ENCODE measurements at regions not wholly inside any gene's neighbourhood (a gene's known extent, or its start where the extent isn't known, plus 50 kb on each side); places are given as distances from the start of the nearest gene placed in this dataset.
A peak's percentile ranks its signal among the peaks of the same experiment; 100 is the strongest.

DNA sequence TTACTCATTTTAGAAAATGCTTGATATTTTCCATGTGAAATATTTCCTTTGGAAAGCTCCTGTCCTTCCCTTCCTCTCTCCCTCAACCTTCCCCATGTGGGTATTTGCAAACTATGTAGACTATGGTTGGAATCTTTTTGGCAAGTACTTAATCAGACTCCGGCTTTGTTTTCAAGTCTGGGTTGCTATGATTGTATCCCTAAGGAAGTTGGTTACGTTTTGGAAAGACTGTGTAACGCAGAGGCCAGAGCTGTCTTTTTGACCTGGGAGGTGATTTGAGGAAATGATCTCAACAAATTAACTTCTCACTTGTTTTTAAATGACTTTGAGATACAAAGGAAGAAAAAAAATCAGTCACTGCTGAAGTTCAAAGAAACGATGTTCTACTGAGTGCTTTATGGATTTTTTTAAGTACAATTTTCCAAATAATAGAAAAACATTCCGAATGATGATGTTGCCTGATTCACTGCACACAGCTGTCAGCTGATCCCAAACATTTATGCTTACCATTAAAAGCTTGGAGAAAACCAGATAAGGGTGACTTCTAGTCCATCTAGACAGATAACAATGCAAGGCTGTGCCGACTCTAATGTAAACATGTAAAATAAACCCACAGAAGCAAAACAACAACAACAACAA lies 145.5 kb upstream of the CELF2 start:
- H3K4me3 ChIP-seq (ENCODE audit: low read depth, low read length) = no peak overlapping the region
- DNase-seq (ENCODE audit: low read depth) = peak; percentile 85
- TF ChIP-seq, protein P1, sequence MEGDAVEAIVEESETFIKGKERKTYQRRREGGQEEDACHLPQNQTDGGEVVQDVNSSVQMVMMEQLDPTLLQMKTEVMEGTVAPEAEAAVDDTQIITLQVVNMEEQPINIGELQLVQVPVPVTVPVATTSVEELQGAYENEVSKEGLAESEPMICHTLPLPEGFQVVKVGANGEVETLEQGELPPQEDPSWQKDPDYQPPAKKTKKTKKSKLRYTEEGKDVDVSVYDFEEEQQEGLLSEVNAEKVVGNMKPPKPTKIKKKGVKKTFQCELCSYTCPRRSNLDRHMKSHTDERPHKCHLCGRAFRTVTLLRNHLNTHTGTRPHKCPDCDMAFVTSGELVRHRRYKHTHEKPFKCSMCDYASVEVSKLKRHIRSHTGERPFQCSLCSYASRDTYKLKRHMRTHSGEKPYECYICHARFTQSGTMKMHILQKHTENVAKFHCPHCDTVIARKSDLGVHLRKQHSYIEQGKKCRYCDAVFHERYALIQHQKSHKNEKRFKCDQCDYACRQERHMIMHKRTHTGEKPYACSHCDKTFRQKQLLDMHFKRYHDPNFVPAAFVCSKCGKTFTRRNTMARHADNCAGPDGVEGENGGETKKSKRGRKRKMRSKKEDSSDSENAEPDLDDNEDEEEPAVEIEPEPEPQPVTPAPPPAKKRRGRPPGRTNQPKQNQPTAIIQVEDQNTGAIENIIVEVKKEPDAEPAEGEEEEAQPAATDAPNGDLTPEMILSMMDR (IDR thresholded peaks at IDR 0.05; ENCODE audit: insufficient read depth, low read length, poor library complexity, severe bottlenecking) = no peak
- H3K27me3 ChIP-seq (ENCODE audit: control insufficient read depth, insufficient read depth, low read length) = no peaks in the 10 kb centered on the region
- H3K36me3 ChIP-seq (ENCODE audit: control insufficient read depth, insufficient read depth, low read length) = no peaks in the 10 kb centered on the region

DNA sequence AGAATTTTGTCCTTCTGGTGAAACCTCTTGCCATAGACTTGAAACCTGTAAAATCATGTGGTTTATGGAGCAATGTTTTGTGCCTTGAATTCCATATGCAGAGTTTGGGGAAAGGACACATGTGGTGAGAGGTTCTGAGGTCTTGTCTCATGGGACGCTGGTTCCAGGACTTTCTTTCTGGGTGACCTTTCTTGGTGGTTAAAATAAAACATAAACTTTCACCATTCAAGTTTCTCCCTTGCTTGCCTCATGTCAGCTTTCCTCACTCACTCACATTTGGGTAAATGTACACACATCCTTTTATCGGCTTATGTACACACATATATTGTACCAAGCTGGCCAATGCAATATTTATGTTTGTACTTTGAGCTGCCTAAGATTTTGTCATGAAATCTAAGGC lies 144.9 kb upstream of the CELF2 start:
- no peak for DNase-seq (ENCODE audit: low read depth)
- no peak overlapping the region for H3K4me3 ChIP-seq (ENCODE audit: low read depth, low read length)
- H3K36me3 ChIP-seq (ENCODE audit: control insufficient read depth, insufficient read depth, low read length) = no peaks in the 10 kb centered on the region
- TF ChIP-seq, protein P1 (IDR thresholded peaks at IDR 0.05; ENCODE audit: insufficient read depth, low read length, poor library complexity, severe bottlenecking) = no peak
- H3K27me3 ChIP-seq (ENCODE audit: control insufficient read depth, insufficient read depth, low read length) = no peaks in the 10 kb centered on the region

DNA sequence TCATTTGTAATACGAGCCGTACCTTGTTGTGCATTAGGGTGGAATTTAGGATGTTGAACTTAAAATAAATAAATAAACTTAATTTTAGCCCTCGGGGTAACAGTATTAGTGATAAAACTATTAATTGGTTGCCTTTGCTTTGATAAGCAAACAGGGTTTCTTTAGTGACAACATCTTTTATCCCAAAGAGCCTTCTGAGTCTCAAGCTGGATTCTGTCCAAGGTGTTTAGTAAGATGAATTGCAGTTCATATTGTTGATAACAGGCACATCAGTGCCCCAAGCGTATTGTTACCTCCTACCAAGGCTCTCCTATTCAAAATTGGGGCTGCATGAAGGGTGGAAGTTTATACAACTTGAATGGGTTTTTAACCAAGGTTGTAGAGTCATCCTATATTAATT lies 144.4 kb upstream of the CELF2 start:
- TF ChIP-seq, protein P1 (IDR thresholded peaks at IDR 0.05; ENCODE audit: insufficient read depth, low read length, poor library complexity, severe bottlenecking) = no peak
- no peaks in the 10 kb centered on the region for H3K27me3 ChIP-seq (ENCODE audit: control insufficient read depth, insufficient read depth, low read length)
- DNase-seq (ENCODE audit: low read depth) = no peak
- no peak overlapping the region for H3K4me3 ChIP-seq (ENCODE audit: low read depth, low read length)
- H3K36me3 ChIP-seq (ENCODE audit: control insufficient read depth, insufficient read depth, low read length) = no peaks in the 10 kb centered on the region

DNA sequence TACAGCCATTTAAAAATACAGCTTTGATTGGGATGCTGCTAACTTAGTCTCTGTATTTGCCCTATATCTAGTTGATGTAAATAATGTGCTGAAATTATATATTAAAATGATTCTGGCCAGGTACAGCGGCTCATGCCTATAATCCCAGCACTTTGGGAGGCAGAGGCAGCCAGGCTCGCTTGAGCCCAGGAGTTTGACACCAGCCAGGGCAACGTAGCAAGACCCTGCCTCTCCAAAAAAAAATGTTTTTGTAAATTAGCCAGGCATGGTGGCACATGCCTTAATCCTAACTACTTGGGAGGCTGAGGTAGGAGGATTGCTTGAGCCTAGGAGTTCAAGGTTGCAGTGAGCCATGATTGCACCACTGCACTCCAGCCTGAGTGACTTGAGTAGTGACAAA lies 143.8 kb upstream of the CELF2 start:
- TF ChIP-seq, protein P1 (IDR thresholded peaks at IDR 0.05; ENCODE audit: insufficient read depth, low read length, poor library complexity, severe bottlenecking) = no peak
- DNase-seq (ENCODE audit: low read depth) = no peak

DNA sequence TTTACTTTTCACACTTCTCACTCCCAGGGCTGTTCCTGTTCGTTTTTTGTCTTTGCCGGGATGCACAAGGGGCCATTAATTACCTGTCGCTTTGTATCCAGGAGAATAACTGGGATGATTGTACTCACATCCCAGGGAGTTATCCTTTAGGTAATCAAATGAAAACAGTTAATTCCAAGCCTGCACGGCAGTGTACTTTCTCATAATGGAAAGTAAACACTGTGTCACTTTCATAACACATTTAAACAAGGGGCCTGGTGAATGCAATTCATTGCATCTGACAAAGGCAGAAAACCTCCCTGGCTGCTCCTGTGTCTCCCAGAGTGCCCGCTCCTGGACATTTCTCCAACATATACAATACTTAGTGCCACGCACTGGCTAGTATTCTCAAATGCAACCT lies 138.7 kb upstream of the CELF2 start:
- Histone ChIP-seq H3K4me3 (ENCODE audit: low read depth, low read length) (no peak overlapping the region), H3K36me3 (ENCODE audit: control insufficient read depth, insufficient read depth, low read length) (no peaks in the 10 kb centered on the region), H3K27me3 (ENCODE audit: control insufficient read depth, insufficient read depth, low read length) (no peaks in the 10 kb centered on the region)
- TF ChIP-seq, protein P1 (IDR thresholded peaks at IDR 0.05; ENCODE audit: insufficient read depth, low read length, poor library complexity, severe bottlenecking) = no peak
- no peak for DNase-seq (ENCODE audit: low read depth)

More for the DNA sequence above, 143.8 kb upstream of the CELF2 start:
- H3K27me3 ChIP-seq (ENCODE audit: control insufficient read depth, insufficient read depth, low read length) = no peaks in the 10 kb centered on the region
- H3K4me3 ChIP-seq (ENCODE audit: low read depth, low read length) = no peak overlapping the region
- no peaks in the 10 kb centered on the region for H3K36me3 ChIP-seq (ENCODE audit: control insufficient read depth, insufficient read depth, low read length)

All from kidney epithelial cell (primary cell).